ENCODE measurements at regions not wholly inside any gene's neighbourhood (a gene's known extent, or its start where the extent isn't known, plus 50 kb on each side); places are given as distances from the start of the nearest gene placed in this dataset.

- Histone ChIP-seq H3K4me3 (ENCODE audit: insufficient read depth, low read length) (no peak overlapping the region), H3K4me2 (ENCODE audit: insufficient read depth, low read length) (no peak overlapping the region), H3K27me3 (ENCODE audit: insufficient read depth, low read length) (no peaks in the 10 kb centered on the region), H3K4me1 (ENCODE audit: insufficient read depth, low read length) (no peaks in the 10 kb centered on the region), H3K36me3 (ENCODE audit: insufficient read depth, low read length) (no peaks in the 10 kb centered on the region), H4K20me1 (ENCODE audit: insufficient read depth, low read length) (no peaks in the 10 kb centered on the region), H3K9me3 (ENCODE audit: low read depth, low read length) (no peaks in the 10 kb centered on the region), H3K27ac (ENCODE audit: low read depth, low read length) (no peak overlapping the region), H3K79me2 (ENCODE audit: insufficient read depth, low read length) (no peaks in the 10 kb centered on the region), H2AFZ (ENCODE audit: low read length) (no peak overlapping the region)
- DNase-seq (ENCODE audit: insufficient read length, low spot score, missing footprints): no peak
- TF ChIP-seq CTCF (IDR thresholded peaks at IDR 0.05; ENCODE audit: extremely low read depth, low read depth, low read length): no peak
Measured at GRCh38 chr10:52683776-52684175, 88.8 kb downstream of the MBL2 start.

- no peak for DNase-seq (ENCODE audit: insufficient read length, low spot score, missing footprints)
- H3K79me2 ChIP-seq (ENCODE audit: insufficient read depth, low read length): no peaks in the 10 kb centered on the region
- TF ChIP-seq CTCF (IDR thresholded peaks at IDR 0.05; ENCODE audit: extremely low read depth, low read depth, low read length): no peak
- H3K4me1 ChIP-seq (ENCODE audit: insufficient read depth, low read length): no peaks in the 10 kb centered on the region
- H2AFZ ChIP-seq (ENCODE audit: low read length): no peak overlapping the region
- no peaks in the 10 kb centered on the region for H3K27me3 ChIP-seq (ENCODE audit: insufficient read depth, low read length)
- no peak overlapping the region for H3K4me2 ChIP-seq (ENCODE audit: insufficient read depth, low read length)
- H3K9me3 ChIP-seq (ENCODE audit: low read depth, low read length): no peaks in the 10 kb centered on the region
- no peaks in the 10 kb centered on the region for H3K36me3 ChIP-seq (ENCODE audit: insufficient read depth, low read length)
- H4K20me1 ChIP-seq (ENCODE audit: insufficient read depth, low read length): no peaks in the 10 kb centered on the region
- H3K27ac ChIP-seq (ENCODE audit: low read depth, low read length): no peak overlapping the region
- H3K4me3 ChIP-seq (ENCODE audit: insufficient read depth, low read length): no peak overlapping the region
Measured at GRCh38 chr10:52688899-52689298, 83.7 kb downstream of the MBL2 start.

GRCh38 chr10:52696232-52696631 is 76.4 kb downstream of the MBL2 start:
- H3K9me3 ChIP-seq (ENCODE audit: low read depth, low read length): no peaks in the 10 kb centered on the region
- DNase-seq (ENCODE audit: insufficient read length, low spot score, missing footprints): no peak
- H3K79me2 ChIP-seq (ENCODE audit: insufficient read depth, low read length): no peaks in the 10 kb centered on the region
- no peaks in the 10 kb centered on the region for H3K36me3 ChIP-seq (ENCODE audit: insufficient read depth, low read length)
- H3K27ac ChIP-seq (ENCODE audit: low read depth, low read length): no peak overlapping the region
- H2AFZ ChIP-seq (ENCODE audit: low read length): no peak overlapping the region
- no peaks in the 10 kb centered on the region for H4K20me1 ChIP-seq (ENCODE audit: insufficient read depth, low read length)
- H3K4me2 ChIP-seq (ENCODE audit: insufficient read depth, low read length): no peak overlapping the region
- no peak overlapping the region for H3K4me3 ChIP-seq (ENCODE audit: insufficient read depth, low read length)
- TF ChIP-seq CTCF (IDR thresholded peaks at IDR 0.05; ENCODE audit: extremely low read depth, low read depth, low read length): no peak
- no peaks in the 10 kb centered on the region for H3K4me1 ChIP-seq (ENCODE audit: insufficient read depth, low read length)
- H3K27me3 ChIP-seq (ENCODE audit: insufficient read depth, low read length): no peaks in the 10 kb centered on the region

- H3K4me3 ChIP-seq (ENCODE audit: insufficient read depth, low read length): no peak overlapping the region
- no peak for TF ChIP-seq CTCF (IDR thresholded peaks at IDR 0.05; ENCODE audit: extremely low read depth, low read depth, low read length)
- H2AFZ ChIP-seq (ENCODE audit: low read length): no peak overlapping the region
- H3K36me3 ChIP-seq (ENCODE audit: insufficient read depth, low read length): no peaks in the 10 kb centered on the region
- H3K79me2 ChIP-seq (ENCODE audit: insufficient read depth, low read length): no peaks in the 10 kb centered on the region
- H3K9me3 ChIP-seq (ENCODE audit: low read depth, low read length): no peaks in the 10 kb centered on the region
- no peaks in the 10 kb centered on the region for H3K4me1 ChIP-seq (ENCODE audit: insufficient read depth, low read length)
- H3K27ac ChIP-seq (ENCODE audit: low read depth, low read length): no peak overlapping the region
- no peaks in the 10 kb centered on the region for H3K27me3 ChIP-seq (ENCODE audit: insufficient read depth, low read length)
- H4K20me1 ChIP-seq (ENCODE audit: insufficient read depth, low read length): no peaks in the 10 kb centered on the region
- DNase-seq (ENCODE audit: insufficient read length, low spot score, missing footprints): no peak
- H3K4me2 ChIP-seq (ENCODE audit: insufficient read depth, low read length): no peak overlapping the region
Measured at GRCh38 chr10:52701647-52702046, 70.9 kb downstream of the MBL2 start.
